Muscle of arm (tissue), 1 donor: ENCODE measurements at regions not wholly inside any gene's neighbourhood (a gene's known extent, or its start where the extent isn't known, plus 50 kb on each side); places are given as distances from the start of the nearest gene placed in this dataset.

Experiments used
- DNase-seq: peaks from one replicate; pipeline ENCODE4 v3.0.0-alpha.2; 2013

- DNase-seq = no peak
These were observed 226.8 kb downstream of the TMEM167A start for GRCh38 chr5:82850393-82850792.

- no peak for DNase-seq
These were observed 227.3 kb downstream of the TMEM167A start for GRCh38 chr5:82849885-82850284.

GRCh38 chr5:82847562-82847961, 229.6 kb downstream of the TMEM167A start:
- DNase-seq = no peak

- DNase-seq = no peak
These were observed 237.3 kb downstream of the TMEM167A start for GRCh38 chr5:82839881-82840280.

- no peak for DNase-seq
These were observed 241.7 kb downstream of the TMEM167A start for GRCh38 chr5:82835488-82835887.

- DNase-seq = no peak
These were observed 243.0 kb downstream of the TMEM167A start for GRCh38 chr5:82834151-82834550.

GRCh38 chr5:82833277-82833676, 243.9 kb downstream of the TMEM167A start:
- DNase-seq = no peak

- no peak for DNase-seq
These were observed 244.7 kb downstream of the TMEM167A start for GRCh38 chr5:82832445-82832844.

GRCh38 chr5:82828211-82828610, 249.0 kb downstream of the TMEM167A start:
- no peak for DNase-seq

GRCh38 chr5:82827651-82828050, 249.5 kb downstream of the TMEM167A start:
- DNase-seq = no peak

GRCh38 chr5:82822634-82822927, 254.6 kb downstream of the TMEM167A start:
- no peak for DNase-seq

GRCh38 chr5:82821846-82822633, 255.2 kb downstream of the TMEM167A start:
- DNase-seq = peak; percentile 59

GRCh38 chr5:82820961-82821845, 256.0 kb downstream of the TMEM167A start:
- no peak for DNase-seq

- no peak for DNase-seq
These were observed 257.0 kb downstream of the TMEM167A start for GRCh38 chr5:82820188-82820587.

GRCh38 chr5:82817897-82818676, 259.1 kb downstream of the TMEM167A start:
- DNase-seq = no peak

GRCh38 chr5:82816926-82817325, 260.3 kb downstream of the TMEM167A start:
- peak; percentile 67 for DNase-seq

- no peak for DNase-seq
These were observed 261.3 kb downstream of the TMEM167A start for GRCh38 chr5:82815871-82816270.

GRCh38 chr5:82813861-82814260, 263.3 kb downstream of the TMEM167A start:
- no peak for DNase-seq

GRCh38 chr5:82812575-82812974, 264.6 kb downstream of the TMEM167A start:
- DNase-seq = no peak

- DNase-seq = no peak
These were observed 265.7 kb downstream of the TMEM167A start for GRCh38 chr5:82811490-82811889.

GRCh38 chr5:82809420-82810143, 267.6 kb downstream of the TMEM167A start:
- DNase-seq = no peak

GRCh38 chr5:82808960-82809359, 268.2 kb downstream of the TMEM167A start:
- DNase-seq = no peak
